Panc1 (cell line): ENCODE measurements at regions not wholly inside any gene's neighbourhood (a gene's known extent, or its start where the extent isn't known, plus 50 kb on each side); places are given as distances from the start of the nearest gene placed in this dataset.

Experiments used
- POLR2AphosphoS5 ChIP-seq: IDR thresholded peaks from 2 replicates; pipeline ENCODE4 v1.6.1; 2012; ENCODE audit warnings: mild to moderate bottlenecking, low read depth, low read length, moderate library complexity
- TF ChIP-seq, protein P1 (sequence below): fragments of 450-650 bp; IDR thresholded peaks from 2 replicates; pipeline ENCODE4 v1.5.1; 2017; ENCODE audit warnings: mild to moderate bottlenecking

DNA sequence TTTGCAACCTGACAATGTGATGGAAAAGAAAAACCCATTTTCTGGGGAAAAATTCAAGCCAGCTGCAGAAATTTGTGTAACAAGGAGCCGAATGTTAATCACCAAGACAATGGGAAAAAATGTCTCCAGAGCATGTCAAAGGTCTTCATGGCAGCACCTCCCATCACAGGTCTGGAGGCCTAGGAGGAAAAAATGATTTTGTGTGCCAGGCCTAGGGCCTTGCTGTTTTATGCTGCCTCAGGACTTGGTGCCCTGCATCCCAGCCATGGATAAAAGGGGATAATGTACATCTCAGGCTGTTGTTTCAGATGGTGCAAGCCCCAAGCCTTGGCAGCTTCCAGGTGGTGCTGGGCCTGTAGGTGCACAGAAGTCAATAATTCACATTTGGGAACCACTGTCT lies 747.7 kb downstream of the C6orf118 start:
- TF ChIP-seq POLR2AphosphoS5, result no peak
- TF ChIP-seq, protein P1, sequence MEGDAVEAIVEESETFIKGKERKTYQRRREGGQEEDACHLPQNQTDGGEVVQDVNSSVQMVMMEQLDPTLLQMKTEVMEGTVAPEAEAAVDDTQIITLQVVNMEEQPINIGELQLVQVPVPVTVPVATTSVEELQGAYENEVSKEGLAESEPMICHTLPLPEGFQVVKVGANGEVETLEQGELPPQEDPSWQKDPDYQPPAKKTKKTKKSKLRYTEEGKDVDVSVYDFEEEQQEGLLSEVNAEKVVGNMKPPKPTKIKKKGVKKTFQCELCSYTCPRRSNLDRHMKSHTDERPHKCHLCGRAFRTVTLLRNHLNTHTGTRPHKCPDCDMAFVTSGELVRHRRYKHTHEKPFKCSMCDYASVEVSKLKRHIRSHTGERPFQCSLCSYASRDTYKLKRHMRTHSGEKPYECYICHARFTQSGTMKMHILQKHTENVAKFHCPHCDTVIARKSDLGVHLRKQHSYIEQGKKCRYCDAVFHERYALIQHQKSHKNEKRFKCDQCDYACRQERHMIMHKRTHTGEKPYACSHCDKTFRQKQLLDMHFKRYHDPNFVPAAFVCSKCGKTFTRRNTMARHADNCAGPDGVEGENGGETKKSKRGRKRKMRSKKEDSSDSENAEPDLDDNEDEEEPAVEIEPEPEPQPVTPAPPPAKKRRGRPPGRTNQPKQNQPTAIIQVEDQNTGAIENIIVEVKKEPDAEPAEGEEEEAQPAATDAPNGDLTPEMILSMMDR, result no peak
